Activated naive CD8-positive, alpha-beta T cell treated with anti-CD3 and anti-CD28 coated beads, Interleukin-2, amount 50 U/mL, for 16 hours (primary cell): ENCODE measurements at regions not wholly inside any gene's neighbourhood (a gene's known extent, or its start where the extent isn't known, plus 50 kb on each side); places are given as distances from the start of the nearest gene placed in this dataset.

Experiments
- DNase-seq: peaks from one replicate; pipeline ENCODE4 v3.0.0-alpha.2; 2020; ENCODE audit warnings: low read depth, low spot score

DNA sequence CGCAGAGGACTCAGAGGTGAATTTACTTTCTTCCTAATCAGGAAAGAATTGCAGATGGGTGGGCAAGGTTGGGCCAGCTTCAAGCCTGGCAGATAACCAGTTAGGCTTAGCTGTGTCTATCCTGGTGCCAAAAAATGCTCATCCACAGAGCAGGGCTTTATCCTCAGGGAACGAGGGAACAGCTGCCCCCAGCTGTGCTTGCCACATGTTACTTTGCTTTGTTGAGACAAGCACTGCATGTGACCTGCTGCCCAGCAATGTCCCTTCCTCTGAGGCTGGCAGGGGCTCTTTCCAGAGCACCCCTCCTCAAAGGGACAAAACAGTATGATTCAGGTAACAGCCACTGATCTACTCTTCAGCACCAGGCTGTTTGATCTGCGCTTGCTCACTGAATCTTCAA is 505.1 kb upstream of the USP24 start:
- DNase-seq, result no peak

DNA sequence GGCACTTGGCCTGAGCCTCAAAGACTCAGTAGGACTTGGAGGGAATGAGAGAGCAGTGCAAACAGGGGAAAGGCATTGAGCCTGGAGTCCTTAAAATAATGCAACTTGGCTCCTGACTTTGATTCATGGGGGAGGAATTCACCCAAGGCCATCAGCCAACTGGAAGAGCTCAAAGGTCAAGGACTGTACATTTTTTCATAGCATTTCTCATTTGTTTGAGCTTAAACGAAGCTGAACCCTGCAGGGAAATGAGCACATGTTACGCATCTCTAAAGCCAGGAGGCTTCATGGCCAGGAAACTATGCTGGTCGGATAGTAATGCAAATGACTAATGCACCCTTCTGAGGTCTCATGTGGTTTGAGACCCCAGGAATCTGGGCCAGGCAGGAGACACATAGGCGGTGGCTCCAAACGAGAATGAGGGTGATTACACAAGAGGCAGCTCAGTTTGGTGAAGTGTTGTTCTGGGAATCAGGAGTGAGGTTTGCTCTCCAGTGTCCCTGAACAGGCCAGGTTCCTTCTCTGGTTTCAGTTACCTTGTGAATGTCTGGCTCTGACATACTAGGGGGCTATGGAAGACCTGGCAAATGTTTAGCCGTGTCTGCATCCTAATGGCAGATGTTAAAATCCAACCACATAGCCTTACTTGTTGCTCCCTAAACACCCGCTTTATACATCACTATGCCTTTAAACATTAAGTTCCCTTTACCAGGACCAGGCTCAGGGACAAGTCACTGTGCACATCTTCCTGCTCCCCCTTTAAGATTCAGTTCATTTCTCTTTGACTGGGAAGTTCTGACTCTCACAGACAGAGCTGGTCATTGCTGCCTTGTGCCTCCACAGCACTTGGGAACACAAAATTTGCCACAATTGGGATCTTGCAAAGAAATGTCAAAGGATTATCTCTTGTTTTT is 503.9 kb upstream of the USP24 start:
- no peak for DNase-seq

DNA sequence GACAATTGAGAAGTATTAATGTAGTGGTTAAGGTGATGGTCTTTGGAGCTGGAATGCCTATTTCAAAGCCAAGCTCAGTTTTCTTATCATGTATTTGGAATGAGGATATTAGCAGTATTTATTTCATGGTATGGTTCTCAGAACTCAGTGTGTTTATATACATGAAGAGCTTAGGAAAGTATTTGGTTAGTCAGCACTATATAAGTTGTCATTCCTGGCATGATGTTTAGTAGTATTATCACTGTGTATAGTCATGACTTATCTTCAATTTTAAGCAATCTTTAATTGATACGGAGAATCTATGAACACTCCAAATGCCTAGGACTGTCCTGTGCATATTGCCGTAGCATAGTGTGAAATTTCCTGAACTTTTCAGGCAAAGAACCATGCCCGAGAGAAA is 501.9 kb upstream of the USP24 start:
- no peak for DNase-seq

DNA sequence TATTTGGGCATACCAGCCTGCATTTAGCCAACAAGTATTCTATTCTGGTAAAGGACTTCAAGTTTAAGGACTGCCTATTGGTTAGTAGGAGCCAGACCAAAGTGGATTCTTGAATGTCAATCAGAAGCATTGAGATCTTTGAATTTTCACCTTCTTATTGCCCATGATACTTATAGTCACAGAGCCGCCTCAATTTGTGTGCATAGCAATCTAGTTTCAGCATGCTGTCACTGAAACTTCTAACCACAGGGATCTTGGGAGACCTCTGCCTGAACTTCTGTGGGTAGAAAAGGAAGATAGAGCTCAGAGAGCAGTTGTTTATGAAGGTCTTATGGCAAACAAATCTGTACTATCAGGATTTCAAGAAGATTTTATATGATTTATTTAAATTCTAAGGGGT is 501.4 kb upstream of the USP24 start:
- no peak for DNase-seq

DNA sequence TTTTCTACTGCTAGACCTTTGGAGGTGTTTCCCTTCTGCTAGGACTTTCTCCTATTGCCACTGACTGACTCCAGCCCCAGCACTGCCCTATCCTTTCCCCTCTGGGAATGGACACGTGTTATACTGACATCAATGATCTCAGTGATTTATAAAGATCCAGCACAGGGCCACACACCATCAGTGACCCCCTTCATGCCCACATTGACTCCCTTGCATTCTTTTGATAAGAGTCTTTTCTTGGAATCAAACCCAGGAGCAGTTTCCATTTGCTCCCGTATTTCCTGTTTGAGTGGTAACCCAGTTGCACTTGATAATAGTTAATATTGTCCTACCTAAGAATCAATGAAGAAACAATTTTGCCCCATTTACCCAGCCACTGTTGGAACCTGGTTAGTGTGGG is 501.0 kb upstream of the USP24 start:
- no peak for DNase-seq

DNA sequence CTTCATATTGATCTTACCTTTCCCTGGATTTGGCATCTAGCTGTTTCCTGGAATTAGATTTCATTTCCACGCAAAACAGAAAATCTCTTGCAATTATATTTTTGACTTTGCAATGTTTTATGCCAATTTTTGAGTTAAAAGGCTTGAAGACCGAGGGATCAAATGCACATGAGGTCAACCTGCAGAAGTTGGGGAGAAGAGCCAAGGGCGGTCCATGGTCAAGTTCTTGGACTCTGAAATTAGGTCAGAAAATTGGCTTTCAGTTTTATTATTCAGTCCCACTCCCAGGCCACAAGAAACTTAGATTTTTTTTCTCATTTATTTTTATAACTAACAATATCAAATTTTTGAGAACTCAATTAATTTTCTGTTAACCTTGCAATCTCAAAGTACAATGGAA is 499.1 kb upstream of the USP24 start:
- DNase-seq, result no peak

DNA sequence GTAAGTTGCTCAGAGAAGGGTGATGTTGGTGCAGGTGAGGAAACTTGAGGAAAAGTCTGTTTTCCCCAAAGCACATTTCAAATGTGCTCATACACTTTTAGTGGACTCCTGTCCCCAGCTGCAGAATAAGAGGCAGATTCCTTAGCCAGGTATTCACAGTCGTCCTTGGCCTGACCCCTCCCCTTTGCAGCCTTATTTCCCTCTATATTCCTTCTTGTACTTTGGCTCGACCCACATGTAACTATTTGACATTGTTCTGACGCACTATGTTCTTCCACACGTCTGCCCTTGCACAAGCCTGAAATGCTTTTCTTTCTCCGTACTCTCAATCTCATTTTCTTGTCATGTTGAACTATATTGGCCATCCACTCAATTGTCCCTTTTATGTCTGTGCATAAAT is 498.4 kb upstream of the USP24 start:
- no peak for DNase-seq

DNA sequence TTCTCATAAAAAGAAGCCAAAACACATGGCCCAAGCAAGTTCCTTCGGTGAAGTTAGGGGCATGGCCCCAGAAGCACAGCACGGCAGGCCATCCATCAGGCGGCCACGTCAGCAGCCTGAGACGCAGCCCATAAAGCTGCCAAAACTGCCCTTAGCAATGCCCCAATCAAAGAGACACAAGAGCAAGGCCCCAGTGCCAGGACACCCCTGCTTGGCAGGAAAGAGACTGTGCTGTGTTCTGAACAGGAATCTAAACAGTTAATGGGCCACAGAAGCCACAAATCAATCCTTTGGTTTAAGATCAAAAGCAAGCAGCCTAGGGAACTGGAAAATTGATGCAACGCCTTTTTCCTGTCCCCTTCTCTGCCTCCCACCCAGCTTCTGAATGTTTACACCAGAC is 497.0 kb upstream of the USP24 start:
- no peak for DNase-seq

DNA sequence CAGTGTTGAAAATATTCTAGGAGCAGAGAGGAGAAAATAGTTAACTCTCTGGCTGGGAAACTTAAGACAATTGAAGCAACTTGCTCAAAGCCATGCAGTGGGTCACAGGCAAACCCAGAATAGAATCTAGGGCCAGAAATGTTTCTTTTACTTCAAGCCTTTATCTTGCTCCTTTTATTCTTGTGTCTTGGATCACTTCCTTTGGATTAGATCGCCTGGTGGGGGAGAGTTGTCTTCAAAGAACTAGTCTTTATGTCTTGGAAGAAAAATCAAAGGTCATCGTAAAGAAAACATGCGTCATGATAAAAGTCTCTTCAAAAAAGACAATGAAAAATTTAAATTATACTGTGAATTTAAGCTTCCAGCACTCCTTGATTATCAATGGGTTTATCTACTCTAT is 493.6 kb upstream of the USP24 start:
- DNase-seq, result no peak

DNA sequence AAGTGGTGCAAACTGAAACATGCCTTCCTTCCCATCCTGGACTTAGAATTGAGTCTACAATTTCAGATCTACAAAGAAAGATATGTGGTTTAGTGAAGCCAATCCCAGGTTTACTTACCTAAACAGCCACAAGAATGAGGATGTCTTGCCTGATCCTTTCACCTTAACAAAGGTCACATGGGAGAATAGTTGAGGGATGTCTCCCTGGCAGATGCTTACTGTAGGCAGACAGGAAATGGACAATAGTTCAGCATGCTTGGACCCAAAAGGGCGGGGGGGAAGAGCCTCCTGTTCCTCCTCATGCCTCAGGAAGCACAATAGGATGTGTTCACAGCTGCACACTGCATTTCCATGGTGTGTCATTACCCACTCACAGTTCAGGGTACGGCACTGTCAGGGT is 492.7 kb upstream of the USP24 start:
- no peak for DNase-seq

DNA sequence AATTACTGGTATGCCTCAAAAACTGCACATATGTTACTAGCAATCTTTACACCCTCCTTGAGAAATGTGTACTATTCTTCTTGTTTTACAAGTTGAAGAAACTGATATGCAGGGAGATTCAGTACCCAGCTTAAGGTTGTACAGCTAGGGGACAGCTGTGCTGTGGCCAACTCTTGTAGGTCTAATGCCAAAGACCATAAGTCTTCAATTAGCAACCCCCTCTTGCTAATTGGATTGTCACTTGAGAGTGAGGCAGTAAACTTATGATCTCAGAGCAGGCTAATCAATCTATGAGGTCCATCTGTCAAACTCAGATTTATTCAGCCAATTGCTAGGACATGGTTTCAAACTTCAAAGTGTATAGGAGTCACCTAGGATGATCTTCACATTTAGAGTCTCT is 492.0 kb upstream of the USP24 start:
- DNase-seq, result no peak

DNA sequence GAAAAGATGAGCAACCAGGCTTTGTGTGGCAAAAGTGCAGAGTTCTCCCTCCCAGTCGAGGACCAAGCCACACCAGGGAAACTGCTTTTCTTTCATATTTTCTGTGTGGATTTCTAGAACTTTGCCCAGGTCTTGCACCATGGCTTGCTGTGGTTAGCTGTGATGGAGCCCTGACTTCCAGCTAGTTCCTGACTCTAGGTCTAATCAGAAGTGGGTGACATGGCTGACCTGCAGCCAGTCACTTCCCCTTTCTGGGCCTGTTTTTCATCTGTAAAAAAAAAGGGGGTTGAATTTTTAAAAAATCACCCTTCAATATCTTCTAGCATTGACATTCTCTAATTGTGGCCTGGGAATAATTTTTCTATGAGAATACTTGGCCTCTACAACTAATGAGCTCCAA is 491.2 kb upstream of the USP24 start:
- no peak for DNase-seq

DNA sequence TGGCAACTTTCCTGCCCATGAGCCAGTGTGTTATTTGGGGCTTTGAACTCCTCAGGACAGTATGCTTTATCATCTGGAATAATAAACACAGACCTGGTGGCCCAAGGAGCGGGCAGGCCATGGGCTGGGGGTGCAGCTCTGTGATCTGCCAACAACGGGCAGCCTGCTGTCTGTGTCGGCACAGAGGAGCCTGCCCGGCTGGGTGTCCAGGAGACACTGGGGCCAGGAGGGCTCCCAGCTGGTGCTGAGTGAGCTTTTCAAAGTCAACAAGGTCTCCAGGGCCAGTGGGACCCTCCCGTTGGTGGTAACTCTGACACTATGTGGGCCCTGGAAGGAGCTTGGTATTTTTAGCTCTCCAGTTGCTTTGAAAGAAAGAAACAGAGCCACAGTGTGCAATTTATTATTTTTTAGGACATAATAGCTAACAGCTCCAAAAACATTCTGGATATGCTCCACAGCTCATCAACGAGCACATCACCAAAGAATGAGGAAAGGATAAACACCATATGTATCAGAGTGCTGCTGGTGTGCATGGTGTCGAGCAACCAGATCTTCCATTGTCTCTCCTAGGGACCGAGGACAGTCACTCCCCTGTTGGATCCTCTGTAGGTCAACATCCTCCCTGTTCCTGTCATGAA is 488.7 kb upstream of the USP24 start:
- no peak for DNase-seq

DNA sequence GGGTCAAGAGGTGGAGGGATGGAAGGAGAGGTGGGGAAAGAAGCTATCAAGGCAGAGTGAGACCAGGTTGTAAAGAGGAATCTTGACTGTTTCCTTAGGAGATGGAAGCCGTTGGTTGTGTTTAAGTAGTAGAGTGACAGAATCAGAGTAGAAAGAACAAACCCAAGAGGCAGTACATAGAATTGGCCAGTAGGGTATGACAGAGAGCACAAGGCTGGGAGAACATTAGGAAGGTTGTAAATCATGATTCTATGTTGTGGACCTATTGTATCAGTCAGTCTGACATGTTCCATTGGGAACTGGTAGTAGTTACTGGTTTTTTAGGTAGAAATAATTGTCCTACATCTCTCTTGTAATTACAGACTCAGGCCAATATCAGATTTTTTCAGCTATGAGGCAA is 486.9 kb upstream of the USP24 start:
- DNase-seq, result no peak

DNA sequence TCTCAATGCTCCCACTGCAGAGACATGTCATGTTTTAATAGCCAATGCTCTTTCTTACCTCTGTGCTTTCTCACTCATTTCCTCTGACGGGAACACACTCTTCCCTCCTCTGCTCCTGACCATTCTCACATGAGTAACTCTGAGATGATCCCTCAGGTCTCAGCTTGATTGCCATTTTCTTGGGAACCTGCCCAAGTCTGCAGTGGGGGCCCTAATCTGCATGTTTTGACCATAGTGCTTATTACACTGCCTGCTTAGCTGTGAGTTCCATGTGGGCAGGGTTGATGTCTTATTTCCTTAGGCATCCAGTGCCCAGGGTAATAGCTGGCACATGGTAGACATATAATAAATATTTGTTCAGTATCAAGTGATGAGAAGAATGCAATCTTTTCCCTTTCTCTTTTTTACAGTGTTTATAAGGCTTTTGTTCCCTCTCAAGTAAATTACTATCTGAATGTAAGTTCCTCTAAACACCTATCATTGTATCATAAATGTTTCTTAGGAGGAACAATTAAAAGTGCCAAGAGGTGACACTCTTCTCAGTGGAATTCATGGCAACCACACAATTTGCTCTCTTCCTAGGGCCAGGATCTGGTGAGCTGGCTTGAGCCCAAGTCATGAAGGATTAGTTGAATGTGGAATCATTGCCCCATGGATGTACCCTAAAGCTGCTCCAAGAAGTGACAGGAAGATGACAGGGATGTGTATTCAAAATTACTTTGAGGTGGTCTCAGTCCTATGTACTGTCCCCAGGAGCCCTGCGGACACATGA is 485.4 kb upstream of the USP24 start:
- DNase-seq, result no peak

DNA sequence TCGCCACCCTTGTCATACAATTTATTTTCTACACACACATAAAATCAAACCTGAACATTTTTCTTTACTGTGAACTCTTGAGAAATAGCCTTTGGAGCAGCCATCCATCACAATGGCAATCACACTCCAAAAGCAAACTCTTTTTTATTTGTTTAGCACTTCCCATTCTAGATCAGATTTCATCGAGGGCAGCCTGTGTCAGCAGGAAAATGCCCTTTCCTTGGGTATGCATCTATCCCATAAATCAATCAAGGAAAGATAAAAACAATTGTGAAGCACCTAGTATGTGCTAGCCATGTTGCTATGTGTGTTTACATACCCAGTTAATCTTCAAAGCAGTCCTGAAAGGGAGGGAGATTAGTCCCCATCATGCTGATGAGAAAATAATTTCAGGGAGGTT is 484.1 kb upstream of the USP24 start:
- no peak for DNase-seq

DNA sequence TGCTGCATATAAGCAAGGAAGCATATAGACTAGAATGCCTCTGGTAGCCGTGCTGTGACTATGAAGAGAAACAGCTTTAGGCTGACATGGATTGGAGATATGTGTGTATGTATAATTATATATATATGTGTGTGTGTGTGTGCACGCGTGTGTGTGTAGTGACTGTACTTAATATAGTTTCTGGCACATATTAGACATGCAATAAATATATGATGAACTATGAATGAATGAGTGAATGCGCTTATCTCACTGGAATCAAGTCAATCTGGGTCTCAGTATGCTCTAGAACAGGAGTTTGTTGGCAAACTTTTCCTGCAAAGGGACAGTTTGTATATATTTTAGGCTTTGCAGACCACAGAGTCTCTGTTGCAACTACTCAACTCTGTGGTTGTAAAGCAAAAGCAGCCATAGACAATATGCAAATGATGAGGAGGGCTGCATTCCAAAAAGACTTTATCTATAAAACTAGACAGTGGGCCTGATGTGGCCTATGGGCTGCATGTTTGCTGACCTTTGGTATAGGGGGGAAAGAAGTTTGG is 482.9 kb upstream of the USP24 start:
- no peak for DNase-seq

DNA sequence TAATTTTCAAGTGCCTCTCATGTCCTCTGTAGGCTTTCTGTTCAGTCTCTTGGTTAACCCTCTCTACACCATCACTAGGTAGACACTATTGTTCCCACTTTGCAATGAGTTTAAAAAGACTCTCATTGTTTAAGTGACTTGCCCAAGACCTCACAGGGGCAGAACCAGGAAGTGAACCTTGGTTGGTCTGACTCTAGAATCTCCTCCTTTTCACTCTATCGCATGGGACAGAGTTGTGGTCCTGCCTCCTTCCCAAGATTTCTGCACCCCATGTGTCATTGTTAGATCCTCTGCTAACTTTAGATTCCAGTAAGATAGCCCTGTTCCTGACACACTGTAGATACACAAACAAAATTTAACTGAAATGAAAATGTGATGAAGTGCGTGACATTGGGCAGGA is 481.7 kb upstream of the USP24 start:
- DNase-seq, result no peak

DNA sequence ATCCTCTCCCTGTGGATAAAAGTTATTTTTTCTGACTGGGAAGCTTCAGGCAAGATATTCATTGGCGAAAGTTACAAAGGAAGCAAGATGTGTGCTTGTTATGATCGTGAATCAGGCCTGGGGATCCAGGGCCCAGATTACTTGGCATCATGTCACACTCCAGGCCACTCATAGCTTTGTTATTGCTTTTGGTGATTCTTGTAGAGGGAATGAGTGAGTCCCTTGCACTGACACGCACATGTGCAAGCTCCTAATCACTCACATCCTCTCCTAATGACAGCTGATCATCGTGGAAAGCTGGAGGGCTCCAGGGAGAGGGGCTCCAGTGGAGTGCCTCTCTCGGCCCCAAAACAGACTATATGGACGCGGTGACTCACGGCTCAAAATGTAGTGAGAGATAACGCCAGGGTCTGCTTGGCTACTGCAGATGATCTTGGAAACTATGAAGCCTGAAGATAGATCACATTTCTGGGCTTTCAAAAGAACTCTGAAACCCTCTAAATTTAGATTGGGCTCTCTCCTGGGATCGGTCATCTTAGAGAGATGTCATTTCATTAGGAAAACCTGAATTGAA is 481.1 kb upstream of the USP24 start:
- DNase-seq, result no peak

DNA sequence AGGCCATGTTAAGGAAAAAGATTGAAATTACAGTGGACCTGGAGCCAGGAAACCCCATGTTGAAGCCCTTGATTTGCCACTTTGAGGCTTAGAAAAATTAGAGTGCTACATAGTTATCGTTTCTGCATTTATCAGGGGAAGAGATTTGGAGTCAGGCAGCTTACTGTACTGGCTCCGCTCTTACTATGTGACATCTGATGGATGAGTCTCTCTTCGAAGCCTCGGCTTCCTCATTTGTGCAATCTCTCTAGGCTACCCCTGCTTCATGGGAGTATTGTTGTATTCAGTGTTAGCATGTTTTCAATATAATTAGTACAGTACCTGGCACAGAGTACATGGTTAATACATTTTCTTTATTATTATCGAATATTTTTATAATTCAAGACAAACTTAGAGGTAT is 480.4 kb upstream of the USP24 start:
- no peak for DNase-seq

DNA sequence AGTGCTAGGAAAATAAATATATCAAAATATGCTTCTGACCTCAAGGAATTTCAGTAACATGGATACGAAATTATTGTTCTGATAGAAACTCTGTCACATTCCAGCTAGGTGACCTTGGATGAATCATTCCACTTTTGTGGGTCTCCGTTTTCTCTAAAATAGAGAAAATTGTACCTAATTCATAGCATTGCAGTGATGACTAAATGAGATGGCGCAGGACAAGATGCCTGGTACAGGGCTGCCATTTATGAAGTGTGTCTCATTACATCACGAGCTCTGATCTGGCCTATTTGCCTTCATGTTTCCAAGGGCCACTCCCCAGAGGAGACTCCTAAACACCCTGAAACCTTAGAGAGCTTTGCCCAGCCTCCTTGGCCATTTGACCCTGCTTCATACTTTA is 480.0 kb upstream of the USP24 start:
- DNase-seq, result no peak

DNA sequence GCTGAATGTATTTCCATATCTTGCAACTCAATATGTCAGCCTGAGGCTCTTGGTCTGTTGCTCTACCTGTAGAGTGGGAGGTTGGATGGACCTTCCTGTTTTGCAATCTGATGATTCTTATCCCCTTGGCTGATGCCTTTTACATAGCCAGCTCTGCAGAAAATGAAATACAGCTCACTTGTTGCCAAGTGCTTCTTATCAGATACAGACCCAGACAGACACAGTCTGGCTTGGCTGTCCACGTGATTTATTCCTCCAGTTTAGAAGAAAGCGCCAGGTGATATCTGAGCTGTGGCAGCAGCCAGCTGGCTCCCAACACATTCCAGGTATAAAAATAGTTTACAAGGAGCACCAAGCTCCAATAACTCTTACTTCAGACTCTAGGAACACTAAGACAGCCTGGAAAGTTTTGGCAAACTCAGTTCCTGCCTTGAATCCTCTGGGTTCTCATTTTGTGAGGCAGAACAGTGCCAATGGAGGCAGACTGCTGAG is 479.2 kb upstream of the USP24 start:
- no peak for DNase-seq
